Fibroblast of mammary gland (primary cell): ENCODE measurements at regions not wholly inside any gene's neighbourhood (a gene's known extent, or its start where the extent isn't known, plus 50 kb on each side); places are given as distances from the start of the nearest gene placed in this dataset.

Source experiments
- DNase-seq: peaks from one replicate; pipeline ENCODE4 v3.0.0-alpha.2; 2010; ENCODE audit warnings: low read depth
- H3K4me3 ChIP-seq: 2 replicates; pipeline ENCODE4 v1.5.1; 2011; ENCODE audit warnings: low read depth, mild to moderate bottlenecking, low read length, moderate library complexity; ENCODE audit not compliant: control insufficient read depth
- TF ChIP-seq, protein P1 (sequence below): conservative IDR thresholded peaks from 2 replicates; pipeline ENCODE4 v1.5.1; 2011; ENCODE audit warnings: low read depth, low read length, inconsistent platforms; ENCODE audit not compliant: control insufficient read depth, insufficient read depth

DNA sequence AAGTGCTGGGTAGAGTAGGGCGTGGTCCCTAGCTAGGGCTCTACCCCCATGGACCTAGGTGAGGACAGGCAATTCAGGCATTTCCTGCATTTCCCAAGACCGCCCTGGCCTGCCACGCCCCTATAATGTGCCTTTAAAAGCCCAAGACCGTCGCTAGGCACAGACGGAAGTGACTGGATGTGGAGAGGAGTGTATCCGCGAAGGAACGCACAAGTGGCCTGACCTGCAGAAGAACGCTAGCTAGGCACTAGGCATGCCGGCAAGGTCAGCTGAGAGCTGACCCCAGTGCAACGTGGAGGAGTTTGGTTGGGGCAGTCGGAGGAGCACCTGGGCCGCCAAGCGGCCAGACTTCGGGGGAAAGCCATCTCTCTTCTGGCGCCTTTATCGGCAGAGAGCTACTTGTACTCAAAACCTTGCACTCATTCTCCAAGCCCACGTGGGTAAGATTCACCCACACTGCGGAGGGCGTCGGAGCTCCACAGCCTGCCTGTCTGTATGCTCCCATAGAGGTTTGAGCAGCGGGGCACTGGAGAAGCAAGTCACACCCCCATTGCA lies 370.0 kb downstream of the FGF9 start:
- DNase-seq = no peak
- no peak overlapping the region for H3K4me3 ChIP-seq
- TF ChIP-seq, protein P1, sequence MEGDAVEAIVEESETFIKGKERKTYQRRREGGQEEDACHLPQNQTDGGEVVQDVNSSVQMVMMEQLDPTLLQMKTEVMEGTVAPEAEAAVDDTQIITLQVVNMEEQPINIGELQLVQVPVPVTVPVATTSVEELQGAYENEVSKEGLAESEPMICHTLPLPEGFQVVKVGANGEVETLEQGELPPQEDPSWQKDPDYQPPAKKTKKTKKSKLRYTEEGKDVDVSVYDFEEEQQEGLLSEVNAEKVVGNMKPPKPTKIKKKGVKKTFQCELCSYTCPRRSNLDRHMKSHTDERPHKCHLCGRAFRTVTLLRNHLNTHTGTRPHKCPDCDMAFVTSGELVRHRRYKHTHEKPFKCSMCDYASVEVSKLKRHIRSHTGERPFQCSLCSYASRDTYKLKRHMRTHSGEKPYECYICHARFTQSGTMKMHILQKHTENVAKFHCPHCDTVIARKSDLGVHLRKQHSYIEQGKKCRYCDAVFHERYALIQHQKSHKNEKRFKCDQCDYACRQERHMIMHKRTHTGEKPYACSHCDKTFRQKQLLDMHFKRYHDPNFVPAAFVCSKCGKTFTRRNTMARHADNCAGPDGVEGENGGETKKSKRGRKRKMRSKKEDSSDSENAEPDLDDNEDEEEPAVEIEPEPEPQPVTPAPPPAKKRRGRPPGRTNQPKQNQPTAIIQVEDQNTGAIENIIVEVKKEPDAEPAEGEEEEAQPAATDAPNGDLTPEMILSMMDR = no peak

DNA sequence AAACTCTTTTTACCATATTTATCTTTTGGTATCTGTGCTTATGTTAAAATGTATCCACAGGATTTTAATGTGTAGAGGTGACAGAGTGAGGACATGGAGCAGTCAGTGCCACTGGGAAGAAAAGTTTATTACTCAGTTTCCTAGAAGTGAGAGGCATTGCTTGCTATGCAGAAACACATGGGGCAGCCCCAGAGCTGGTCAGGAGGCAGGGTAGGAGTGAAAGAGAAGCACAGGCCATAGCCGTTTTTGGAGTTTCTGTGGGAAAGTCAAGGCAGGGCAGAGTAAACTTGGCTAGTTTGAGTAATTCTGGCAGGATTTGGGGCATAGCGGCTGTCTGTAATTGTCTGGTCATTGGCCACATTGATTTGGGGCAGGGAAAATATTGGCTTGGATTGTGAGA lies 370.9 kb downstream of the FGF9 start:
- TF ChIP-seq, protein P1 = no peak
- no peak overlapping the region for H3K4me3 ChIP-seq
- DNase-seq = no peak

DNA sequence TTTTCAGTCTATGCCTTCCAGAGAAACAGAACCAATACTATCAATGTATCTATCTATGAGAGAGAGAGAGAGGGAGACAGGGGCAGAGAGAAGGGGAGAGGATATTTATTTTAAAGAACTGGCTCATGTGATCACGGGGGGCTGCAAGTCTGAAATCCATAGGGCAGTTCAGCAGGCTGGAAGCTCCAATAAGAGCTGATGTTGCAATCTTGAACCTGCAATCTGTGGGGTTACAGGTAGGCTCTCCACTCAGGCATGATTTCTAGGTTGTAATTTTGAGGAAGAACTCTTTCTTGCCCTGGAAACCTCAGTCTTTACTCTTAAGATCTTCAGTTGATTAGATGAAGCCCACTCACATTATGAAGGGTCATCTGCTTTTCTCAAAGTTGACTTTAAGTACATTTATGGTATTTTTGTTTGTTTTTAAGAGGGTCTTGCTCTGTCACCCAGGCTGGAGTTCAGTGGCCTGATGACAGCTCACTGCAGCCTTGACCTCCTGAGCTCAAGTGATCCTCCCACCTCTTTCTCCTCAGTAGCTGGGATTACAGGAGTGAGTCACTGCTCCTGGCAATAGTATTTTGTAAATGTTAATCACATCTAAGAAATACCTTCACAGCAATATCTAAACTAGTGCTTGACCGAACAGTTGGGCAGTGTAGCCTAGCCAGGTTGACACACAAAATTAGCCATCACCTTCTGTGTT lies 376.4 kb downstream of the FGF9 start:
- TF ChIP-seq, protein P1 = no peak
- no peak for DNase-seq
- H3K4me3 ChIP-seq = no peak overlapping the region

DNA sequence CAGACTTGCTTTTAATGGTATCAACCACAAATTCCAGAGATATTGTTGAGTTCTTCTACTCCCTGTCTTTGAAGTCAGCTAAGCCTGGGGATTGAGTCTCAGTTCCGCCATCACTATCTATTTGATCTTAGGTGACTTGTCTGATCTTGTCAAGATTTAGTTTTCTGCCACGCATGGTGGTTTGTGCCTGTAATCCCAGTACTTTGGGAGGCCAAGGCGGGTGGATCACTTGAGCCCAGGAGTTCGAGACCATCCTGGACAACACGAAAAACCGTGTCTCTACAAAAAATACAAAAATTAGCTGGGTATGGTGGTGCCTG lies 376.9 kb downstream of the FGF9 start:
- no peak overlapping the region for H3K4me3 ChIP-seq
- no peak for DNase-seq
- TF ChIP-seq, protein P1 = no peak

DNA sequence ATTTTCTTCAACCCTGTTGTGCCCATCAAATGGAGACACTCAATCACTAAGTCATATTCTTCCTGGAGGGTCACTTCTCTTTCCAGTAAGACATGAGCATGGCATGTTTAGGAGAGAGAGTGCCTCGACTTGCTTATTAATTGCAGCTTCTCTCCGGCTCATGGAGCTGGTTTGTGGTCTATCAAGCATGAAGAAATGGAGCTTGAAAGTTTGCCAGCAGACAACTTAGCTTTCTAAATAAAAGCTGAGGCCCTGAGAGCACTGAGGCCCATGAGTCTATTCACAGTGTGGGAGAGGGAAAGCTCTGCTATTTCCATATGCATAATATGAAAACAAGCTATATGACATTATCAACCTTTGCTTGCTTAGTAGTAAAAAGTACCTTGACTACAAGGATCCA lies 378.5 kb downstream of the FGF9 start:
- no peak for DNase-seq
- TF ChIP-seq, protein P1 = no peak
- no peak overlapping the region for H3K4me3 ChIP-seq

DNA sequence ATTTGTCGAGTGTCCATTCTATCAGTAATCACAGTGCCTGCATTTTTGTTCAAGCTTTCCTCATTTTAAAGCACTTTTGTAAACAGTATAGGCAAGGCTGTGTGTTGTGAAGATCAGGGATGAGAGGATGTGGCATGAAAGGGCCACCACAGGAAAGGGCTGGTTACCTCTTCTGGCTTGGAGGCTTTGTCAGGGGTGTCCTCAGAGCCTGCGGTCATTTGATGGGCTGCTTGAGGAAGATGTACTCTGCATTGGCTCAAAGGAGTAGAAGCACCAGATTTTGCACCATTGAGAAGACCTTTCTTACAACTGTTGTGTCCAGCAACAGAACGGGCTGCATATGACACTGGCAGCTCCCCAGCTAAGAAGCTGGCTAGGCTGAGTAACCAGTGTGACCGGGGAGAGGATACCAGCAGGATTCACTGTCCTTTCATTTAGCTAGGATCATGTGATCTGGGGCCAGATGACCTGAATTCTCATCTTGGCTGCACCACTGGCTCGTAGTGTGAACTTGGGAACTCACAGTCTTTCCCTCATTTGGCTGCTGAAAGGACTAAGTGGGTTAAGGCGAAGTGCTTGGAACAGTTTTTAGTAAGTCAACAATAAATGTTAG lies 380.2 kb downstream of the FGF9 start:
- no peak overlapping the region for H3K4me3 ChIP-seq
- TF ChIP-seq, protein P1 = no peak
- no peak for DNase-seq
